Hepatocyte (in vitro differentiated cells): ENCODE measurements at regions not wholly inside any gene's neighbourhood (a gene's known extent, or its start where the extent isn't known, plus 50 kb on each side); places are given as distances from the start of the nearest gene placed in this dataset.

Source experiments
- DNase-seq: peaks from one replicate; pipeline ENCODE4 v3.0.0-alpha.2; 2016; ENCODE audit warnings: low spot score
- H2AFZ ChIP-seq: fragments of 200-600 bp; sonication (generic); 2 replicates; pipeline ENCODE4 v1.6.0; 2016; ENCODE audit warnings: antibody characterized with exemption, mild to moderate bottlenecking
- H3K27ac ChIP-seq: fragments of 200-600 bp; sonication (generic); 2 replicates; pipeline ENCODE4 v1.5.1; 2016; ENCODE audit warnings: mild to moderate bottlenecking
- H3K27me3 ChIP-seq: fragments of 200-600 bp; sonication (generic); 2 replicates; pipeline ENCODE4 v1.6.1; 2016
- H3K36me3 ChIP-seq: fragments of 200-600 bp; sonication (generic); replicated peaks from 2 replicates; pipeline ENCODE4 v1.5.1; 2016; ENCODE audit warnings: low read depth; ENCODE audit not compliant: insufficient read depth
- H3K4me1 ChIP-seq: fragments of 200-600 bp; sonication (generic); 2 replicates; pipeline ENCODE4 v1.5.1; 2016; ENCODE audit warnings: mild to moderate bottlenecking, moderate library complexity; ENCODE audit not compliant: insufficient read depth
- H3K4me2 ChIP-seq: fragments of 200-600 bp; sonication (generic); 2 replicates; pipeline ENCODE4 v1.6.0; 2016
- H3K4me3 ChIP-seq: fragments of 200-600 bp; sonication (generic); 2 replicates; pipeline ENCODE4 v1.5.1; 2016; ENCODE audit warnings: mild to moderate bottlenecking
- H3K79me2 ChIP-seq: fragments of 200-600 bp; sonication (generic); 2 replicates; pipeline ENCODE4 v1.6.0; 2017; ENCODE audit warnings: mild to moderate bottlenecking
- H3K9me2 ChIP-seq: fragments of 200-600 bp; sonication (generic); replicated peaks from 2 replicates; pipeline ENCODE4 v1.6.0; 2017; ENCODE audit warnings: mild to moderate bottlenecking; ENCODE audit not compliant: insufficient read depth
- H3K9me3 ChIP-seq: fragments of 200-600 bp; sonication (generic); 2 replicates; pipeline ENCODE4 v1.5.1; 2016; ENCODE audit warnings: low read depth, mild to moderate bottlenecking
- H4K20me1 ChIP-seq: fragments of 200-600 bp; sonication (generic); 2 replicates; pipeline ENCODE4 v1.6.0; 2016; ENCODE audit warnings: mild to moderate bottlenecking; ENCODE audit not compliant: insufficient read depth, poor library complexity, severe bottlenecking
- EZH2 ChIP-seq: fragments of 200-600 bp; sonication (generic); IDR thresholded peaks from 2 replicates; pipeline ENCODE4 v1.6.1; 2016; ENCODE audit warnings: antibody characterized with exemption, mild to moderate bottlenecking, borderline replicate concordance
- EZH2phosphoT487 ChIP-seq: fragments of 200-600 bp; sonication (generic); IDR thresholded peaks from one replicate; pipeline ENCODE4 v1.6.1; 2018; ENCODE audit warnings: antibody characterized with exemption, mild to moderate bottlenecking, low read depth, moderate library complexity; ENCODE audit not compliant: unreplicated experiment, severe bottlenecking
- WGBS: methylation state at CpG from one replicate; pipeline ENCODE4 v1.1.6; 2016; ENCODE audit warnings: low lambda C conversion rate; ENCODE audit errors: missing lambda C conversion rate; 5-methylcytosine and 5-hydroxymethylcytosine counted together
- TF ChIP-seq, protein P1 (sequence below): fragments of 200-600 bp; sonication (generic); IDR thresholded peaks from 2 replicates; pipeline ENCODE4 v1.5.1; 2016; ENCODE audit warnings: antibody characterized with exemption, mild to moderate bottlenecking; ENCODE audit not compliant: poor library complexity

DNA sequence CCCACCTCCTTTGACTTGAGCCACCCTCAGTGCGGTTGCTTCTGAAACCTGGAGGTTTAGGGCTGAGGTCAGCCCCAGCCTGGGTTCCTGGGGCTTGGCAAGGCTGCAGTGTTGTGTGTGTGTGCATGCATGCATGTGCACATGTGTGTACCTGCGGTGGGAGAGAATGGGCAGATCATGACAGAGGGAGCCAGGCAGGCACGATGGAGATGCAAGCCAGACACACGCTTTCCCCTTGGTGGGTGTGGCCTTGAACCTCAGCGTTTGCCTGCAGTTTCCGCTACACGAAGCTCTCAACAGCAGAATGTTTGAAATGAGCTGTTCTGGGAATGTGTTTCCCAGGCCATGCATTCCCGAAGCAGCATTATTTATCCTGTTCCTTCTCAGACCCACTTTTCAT, 65.9 kb upstream of the RAPGEF1 start:
- no peak for TF ChIP-seq EZH2
- TF ChIP-seq, protein P1, sequence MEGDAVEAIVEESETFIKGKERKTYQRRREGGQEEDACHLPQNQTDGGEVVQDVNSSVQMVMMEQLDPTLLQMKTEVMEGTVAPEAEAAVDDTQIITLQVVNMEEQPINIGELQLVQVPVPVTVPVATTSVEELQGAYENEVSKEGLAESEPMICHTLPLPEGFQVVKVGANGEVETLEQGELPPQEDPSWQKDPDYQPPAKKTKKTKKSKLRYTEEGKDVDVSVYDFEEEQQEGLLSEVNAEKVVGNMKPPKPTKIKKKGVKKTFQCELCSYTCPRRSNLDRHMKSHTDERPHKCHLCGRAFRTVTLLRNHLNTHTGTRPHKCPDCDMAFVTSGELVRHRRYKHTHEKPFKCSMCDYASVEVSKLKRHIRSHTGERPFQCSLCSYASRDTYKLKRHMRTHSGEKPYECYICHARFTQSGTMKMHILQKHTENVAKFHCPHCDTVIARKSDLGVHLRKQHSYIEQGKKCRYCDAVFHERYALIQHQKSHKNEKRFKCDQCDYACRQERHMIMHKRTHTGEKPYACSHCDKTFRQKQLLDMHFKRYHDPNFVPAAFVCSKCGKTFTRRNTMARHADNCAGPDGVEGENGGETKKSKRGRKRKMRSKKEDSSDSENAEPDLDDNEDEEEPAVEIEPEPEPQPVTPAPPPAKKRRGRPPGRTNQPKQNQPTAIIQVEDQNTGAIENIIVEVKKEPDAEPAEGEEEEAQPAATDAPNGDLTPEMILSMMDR: no peak
- no peak for TF ChIP-seq EZH2phosphoT487
- Histone ChIP-seq H3K9me3 (no peaks in the 10 kb centered on the region), H3K27me3 (peaks cover 8% of the 10 kb centered on the region), H3K4me3 (no peak overlapping the region), H3K9me2 (no peaks in the 10 kb centered on the region), H3K4me1 (no peaks in the 10 kb centered on the region), H3K27ac (no peak overlapping the region), H3K79me2 (no peaks in the 10 kb centered on the region), H2AFZ (no peak overlapping the region), H3K36me3 (no peaks in the 10 kb centered on the region), H4K20me1 (no peaks in the 10 kb centered on the region), H3K4me2 (no peak overlapping the region)
- WGBS: 58% methylated on average over 8 of the region's 8 CpGs
- DNase-seq: no peak

DNA sequence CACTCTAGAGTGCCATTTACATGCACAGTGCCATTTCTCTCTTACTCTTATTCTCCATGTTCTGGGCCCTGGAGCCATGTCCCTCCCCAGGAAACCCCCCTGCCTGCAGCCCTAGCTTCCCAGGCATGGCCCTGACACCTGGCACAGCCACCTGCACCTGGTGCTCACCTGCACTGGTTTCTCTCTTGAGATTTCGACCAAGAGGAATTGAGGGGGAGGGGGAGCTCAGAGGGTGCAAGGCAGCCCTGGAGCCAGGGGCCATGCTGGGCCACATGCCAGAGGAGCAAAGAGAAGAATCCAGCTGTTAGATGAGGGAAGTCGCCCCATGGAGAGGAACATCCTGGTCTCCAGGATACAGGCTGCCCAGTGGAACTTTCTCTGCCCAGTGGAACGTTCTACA, 65.0 kb upstream of the RAPGEF1 start:
- WGBS: 89% methylated on average over 3 of the region's 3 CpGs

DNA sequence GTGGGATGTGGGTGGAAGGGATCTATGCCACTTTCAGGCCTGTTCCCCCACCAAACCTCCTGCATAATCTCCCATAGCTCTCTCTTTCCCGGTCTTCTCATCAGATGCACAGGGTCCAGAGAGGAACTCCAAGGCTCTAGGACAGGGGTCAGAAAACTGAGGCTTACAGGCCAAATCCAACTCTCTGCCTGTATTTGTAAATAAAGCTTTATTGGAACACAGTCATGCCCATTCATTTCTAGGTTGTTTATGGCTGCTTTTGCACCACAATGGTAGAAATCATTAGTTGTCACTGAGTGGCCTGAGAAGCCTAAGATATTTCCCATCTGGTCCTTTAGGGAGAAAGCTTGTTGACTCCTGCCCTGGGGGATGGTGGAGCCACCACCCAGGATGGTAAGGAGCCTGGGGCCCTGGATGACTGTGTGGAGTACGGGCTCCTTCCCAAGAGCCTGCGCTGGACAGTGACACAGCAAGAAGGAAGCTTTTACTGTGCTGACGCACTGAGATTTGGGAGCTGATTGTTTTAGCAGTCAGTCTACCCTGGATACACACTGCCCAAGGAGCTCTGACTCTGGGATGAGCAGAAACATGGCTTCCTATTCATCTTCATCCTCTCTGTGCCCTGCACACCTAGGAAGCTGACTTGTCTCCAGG, 64.0 kb upstream of the RAPGEF1 start:
- H3K9me3 ChIP-seq: no peaks in the 10 kb centered on the region
- H3K9me2 ChIP-seq: no peaks in the 10 kb centered on the region
- TF ChIP-seq, protein P1: no peak
- no peak for TF ChIP-seq EZH2phosphoT487
- no peaks in the 10 kb centered on the region for H3K79me2 ChIP-seq
- peaks cover 8% of the 10 kb centered on the region for H3K27me3 ChIP-seq
- no peak overlapping the region for H3K4me2 ChIP-seq
- H3K4me1 ChIP-seq: no peaks in the 10 kb centered on the region
- no peak overlapping the region for H2AFZ ChIP-seq
- WGBS: 77% methylated on average over 4 of the region's 4 CpGs
- H4K20me1 ChIP-seq: no peaks in the 10 kb centered on the region
- no peak overlapping the region for H3K4me3 ChIP-seq
- no peak for DNase-seq
- H3K36me3 ChIP-seq: no peaks in the 10 kb centered on the region
- no peak overlapping the region for H3K27ac ChIP-seq

More for the DNA sequence above, 65.0 kb upstream of the RAPGEF1 start:
- H3K9me3 ChIP-seq: no peaks in the 10 kb centered on the region
- no peaks in the 10 kb centered on the region for H3K79me2 ChIP-seq
- H4K20me1 ChIP-seq: no peaks in the 10 kb centered on the region
- H2AFZ ChIP-seq: no peak overlapping the region
- H3K4me2 ChIP-seq: no peak overlapping the region
- no peak for TF ChIP-seq EZH2phosphoT487
- no peak for TF ChIP-seq EZH2
- TF ChIP-seq, protein P1: no peak
- H3K9me2 ChIP-seq: no peaks in the 10 kb centered on the region
- peaks cover 8% of the 10 kb centered on the region for H3K27me3 ChIP-seq
- no peak overlapping the region for H3K4me3 ChIP-seq
- no peaks in the 10 kb centered on the region for H3K36me3 ChIP-seq
- no peak overlapping the region for H3K27ac ChIP-seq
- H3K4me1 ChIP-seq: no peaks in the 10 kb centered on the region
- DNase-seq: no peak
